GM19397 (cell line): ENCODE measurements at regions not wholly inside any gene's neighbourhood (a gene's known extent, or its start where the extent isn't known, plus 50 kb on each side); places are given as distances from the start of the nearest gene placed in this dataset.
"Not testable (repeated sequence)": the region's sequence is repeated elsewhere in the genome, so short reads cannot be mapped to it uniquely, and the experiment has no call there.

Source experiments
- ATAC-seq: cut with Tn5 transposase; IDR thresholded peaks from one replicate; pipeline ENCODE4 v1.9.1; 2021; ENCODE audit warnings: mild to moderate bottlenecking, moderate library complexity; ENCODE audit not compliant: unreplicated experiment

DNA sequence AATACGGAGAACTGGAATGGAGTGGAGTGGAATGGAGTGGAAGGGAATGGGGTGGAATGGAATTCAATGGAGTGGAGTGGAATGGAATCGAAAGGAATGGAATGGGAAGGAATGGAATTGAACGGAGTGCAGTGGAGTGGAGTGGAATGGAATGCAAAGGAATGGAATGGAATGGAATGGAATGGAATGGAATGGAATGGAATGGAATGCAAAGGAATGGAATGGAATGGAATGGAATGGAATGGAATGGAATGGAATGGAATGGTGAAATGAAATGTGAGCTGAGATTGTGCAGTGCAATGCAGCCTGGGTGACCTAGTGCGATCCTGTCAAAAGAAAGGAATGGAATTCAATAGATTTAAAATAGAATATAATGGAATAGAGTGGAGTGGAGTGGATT, 357.3 kb upstream of the WSB1 start:
- not testable (repeated sequence) for ATAC-seq

DNA sequence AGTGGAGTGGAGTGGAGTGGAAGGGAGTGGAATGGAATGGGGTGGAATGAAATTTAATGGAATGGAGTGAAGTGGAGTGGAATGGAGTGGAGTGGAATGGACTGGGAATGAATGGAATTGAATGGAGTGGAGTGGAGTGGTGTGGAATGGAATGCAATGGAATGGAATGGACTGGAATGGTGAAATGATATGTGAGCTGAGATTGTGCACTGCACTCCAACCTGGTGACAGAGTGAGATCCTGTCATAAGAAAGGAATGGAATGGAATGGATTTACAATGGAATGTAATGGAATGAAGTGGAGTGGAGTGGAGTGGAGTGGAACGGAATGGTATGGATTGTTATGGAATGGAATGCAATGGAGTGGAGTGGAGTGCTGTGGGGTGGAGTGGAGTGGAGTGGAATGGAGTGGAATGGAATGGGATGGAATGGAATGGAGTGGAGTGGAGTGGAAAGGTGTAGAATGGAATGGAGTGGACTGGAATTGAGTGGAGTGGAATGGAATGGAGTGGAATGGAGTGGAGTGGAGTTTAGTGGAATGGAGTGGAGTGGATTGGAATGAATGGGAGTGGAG, 356.1 kb upstream of the WSB1 start:
- not testable (repeated sequence) for ATAC-seq

DNA sequence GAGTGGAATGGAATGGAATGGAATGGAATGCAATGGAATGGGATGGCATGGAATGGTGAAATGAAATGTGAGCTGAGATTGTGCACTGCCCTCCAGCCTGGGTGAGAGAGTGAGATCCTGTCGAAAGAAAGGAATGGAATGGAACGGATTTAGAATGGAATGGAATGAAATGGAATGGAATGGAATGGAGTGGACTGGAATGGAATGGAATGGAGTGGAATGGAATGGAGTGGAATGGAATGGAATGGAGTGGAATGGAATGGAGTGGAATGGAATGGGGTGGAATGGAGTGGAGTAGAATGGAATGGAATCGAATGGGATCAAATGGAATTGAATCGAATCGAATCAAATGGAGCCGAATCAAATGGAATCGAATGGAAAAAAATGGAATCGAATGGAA, 354.2 kb upstream of the WSB1 start:
- ATAC-seq, result not testable (repeated sequence)

- not testable (repeated sequence) for ATAC-seq
These were observed 353.3 kb upstream of the WSB1 start for GRCh38 chr17:26940587-26940986.

- no peak for ATAC-seq
These were observed 331.4 kb upstream of the WSB1 start for GRCh38 chr17:26962255-26963162.

DNA sequence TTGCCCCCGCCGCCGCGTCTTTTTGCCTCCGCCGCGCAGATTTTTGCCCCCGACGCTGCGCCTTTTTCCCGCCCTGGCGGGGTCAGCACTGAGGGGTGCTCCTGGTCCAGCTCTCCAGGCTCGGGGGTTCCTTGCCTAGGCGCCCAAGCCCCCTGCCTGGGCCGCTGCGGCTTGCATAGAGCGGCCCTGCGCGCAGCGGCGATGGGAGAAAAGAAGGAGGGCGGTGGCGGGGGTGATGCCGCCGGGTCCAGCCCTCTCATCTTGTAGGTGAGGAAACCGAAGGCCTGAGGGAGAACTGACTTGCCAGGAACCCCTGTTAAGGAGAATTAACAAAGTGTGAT, 330.8 kb upstream of the WSB1 start:
- ATAC-seq, result no peak

DNA sequence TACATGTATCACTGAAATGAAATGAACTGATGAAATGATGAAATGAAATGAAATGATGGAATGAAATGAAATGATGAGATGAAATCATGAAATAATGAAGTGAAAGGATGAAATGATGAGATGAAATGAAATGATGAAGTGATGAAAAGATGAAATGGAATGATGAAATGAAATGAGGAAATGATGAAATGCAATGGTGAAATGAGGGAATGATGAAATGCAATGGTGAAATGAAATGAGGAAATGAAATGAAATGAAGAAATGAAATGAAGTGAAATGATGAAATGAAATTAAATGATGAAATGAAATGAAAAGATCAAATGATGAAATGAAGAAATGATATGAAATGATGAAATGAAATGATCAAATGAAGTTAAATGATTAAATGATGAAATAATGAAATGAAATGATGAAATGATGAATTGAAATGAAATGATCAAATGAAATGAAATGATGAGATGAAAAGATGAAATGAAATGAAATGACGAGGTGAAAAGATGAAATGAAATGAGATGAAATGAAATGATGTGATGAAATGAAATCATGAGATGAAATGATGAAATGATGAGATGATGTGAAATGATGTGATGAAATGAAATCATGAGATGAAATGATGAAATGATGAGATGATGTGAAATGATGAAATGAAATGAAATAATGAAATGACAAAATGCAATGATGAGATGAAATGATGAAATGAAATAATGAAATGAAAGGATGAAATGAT, 327.9 kb upstream of the WSB1 start:
- not testable (repeated sequence) for ATAC-seq

GRCh38 chr17:26966625-26967179, 327.2 kb upstream of the WSB1 start:
- not testable (repeated sequence) for ATAC-seq

DNA sequence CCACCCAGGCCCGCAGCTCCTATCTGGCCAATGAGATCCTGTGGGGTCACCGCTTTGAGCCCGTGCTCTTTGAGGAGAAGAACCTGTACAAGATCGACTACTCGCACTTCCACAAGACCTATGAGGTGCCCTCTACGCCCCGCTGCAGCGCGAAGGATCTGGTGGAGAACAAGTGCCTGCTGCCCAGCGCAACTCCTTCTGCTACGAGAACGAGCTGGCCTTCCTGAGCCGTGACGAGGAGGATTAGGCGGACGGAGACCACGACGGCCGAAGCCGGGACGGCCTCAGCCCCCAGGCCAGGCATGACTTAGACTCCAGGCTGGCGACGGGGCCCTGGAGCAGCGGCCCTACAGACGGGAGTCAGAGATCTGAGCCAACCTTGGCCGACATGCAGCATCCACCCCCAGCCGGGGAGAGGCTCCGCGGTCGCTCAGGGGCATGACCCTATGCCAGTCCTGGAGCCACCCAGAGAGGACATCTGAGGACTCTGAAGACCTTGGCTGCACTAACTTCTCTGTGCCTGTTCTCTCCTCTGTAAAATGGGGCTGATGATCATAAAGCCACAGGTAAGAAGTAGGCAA, 312.0 kb upstream of the WSB1 start:
- not testable (repeated sequence) for ATAC-seq

- not testable (repeated sequence) for ATAC-seq
These were observed 311.4 kb upstream of the WSB1 start for GRCh38 chr17:26982563-26982962.

DNA sequence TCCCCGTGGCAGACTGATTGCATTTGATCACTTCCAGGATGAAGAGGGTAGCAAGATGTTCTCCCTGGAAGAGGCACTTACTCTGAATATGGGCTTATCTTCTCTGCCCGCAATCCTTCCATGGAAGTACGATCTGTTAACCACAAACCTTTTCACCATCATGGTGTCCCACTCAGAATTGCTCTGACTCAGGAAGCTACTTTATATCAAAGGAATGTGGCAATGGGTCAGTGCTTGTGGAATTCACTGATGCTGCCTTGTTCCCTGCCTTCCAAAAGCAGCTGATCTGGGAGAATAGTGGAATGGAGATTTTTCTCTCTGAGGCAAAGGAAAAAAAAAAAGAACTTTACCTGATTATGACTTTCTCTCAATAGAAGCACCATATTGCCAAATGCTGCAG, 306.1 kb upstream of the WSB1 start:
- ATAC-seq, result not testable (repeated sequence)

DNA sequence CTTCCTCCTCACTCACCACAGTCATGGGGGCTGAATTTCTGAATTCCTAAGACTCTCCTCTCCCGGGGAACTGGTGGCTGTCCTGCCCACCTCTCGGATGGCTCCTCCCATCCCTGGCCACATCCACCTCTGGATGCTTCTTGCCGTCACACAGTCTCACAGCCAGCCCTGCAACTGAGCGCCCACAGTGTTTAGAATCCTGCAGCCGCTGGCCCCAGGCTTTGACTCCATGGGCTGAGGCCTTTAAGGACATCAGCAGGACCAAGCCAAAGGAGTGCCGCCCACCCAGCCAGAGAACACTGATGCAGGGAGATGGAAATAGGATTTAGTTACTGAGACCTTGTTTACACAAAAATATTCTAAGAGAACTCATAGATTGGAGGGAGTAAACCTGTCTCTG, 299.3 kb upstream of the WSB1 start:
- not testable (repeated sequence) for ATAC-seq

DNA sequence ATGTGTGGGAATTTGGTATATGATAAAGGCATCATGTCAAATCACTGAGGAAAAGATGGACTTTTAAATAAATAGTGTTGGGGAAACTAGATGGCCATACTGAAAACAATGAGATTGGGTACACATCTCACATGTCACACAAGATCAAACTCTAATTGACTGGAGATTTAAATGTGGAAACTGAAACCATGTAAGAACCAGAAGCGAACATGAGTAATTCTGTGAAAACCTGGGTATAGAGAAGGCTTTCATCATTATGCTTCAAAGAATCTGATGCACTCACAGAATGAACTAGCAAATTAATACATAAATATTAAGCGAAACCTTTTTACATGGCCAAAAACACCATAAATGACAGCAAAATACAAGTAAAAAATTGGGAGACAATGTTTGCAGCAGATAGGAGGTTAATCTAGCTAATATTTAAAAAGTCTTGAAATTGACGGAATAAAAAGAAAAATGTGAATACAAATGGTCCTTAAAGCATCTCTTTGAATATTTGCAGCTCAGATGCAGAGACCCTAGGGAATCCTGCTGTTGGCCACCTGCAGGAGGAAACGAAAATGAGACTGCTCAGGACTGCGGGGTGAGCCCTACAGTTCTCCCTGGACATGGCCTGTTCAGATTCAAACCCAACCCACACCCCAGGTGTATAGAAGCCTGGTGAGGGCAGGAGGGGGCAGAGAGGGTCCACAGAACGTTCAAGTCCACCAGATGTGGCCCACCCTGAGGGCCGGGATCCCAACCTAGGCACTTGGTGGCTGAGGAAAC, 297.6 kb upstream of the WSB1 start:
- not testable (repeated sequence) for ATAC-seq

GRCh38 chr17:27007734-27008531, 286.0 kb upstream of the WSB1 start:
- ATAC-seq, result not testable (repeated sequence)

- no peak for ATAC-seq
These were observed 284.8 kb upstream of the WSB1 start for GRCh38 chr17:27009087-27009486.

- ATAC-seq, result not testable (repeated sequence)
These were observed 283.8 kb upstream of the WSB1 start for GRCh38 chr17:27010138-27010537.

DNA sequence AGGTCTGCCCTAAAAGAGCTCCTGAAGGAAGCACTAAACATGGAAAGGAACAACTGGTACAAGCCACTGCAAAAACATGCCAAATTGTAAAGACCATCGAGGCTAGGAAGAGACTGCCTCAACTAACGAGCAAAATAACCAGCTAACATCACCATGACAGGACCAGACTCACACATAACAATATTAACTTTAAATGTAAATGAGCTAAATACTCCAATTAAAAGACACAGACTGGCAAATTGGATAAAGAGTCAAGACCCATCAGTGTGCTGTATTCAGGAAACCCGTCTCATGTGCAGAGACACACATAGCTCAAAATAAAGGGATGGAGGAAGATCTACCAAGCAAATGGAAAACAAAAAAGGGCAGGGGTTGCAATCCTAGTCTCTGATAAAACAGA, 263.4 kb upstream of the WSB1 start:
- ATAC-seq, result not testable (repeated sequence)

DNA sequence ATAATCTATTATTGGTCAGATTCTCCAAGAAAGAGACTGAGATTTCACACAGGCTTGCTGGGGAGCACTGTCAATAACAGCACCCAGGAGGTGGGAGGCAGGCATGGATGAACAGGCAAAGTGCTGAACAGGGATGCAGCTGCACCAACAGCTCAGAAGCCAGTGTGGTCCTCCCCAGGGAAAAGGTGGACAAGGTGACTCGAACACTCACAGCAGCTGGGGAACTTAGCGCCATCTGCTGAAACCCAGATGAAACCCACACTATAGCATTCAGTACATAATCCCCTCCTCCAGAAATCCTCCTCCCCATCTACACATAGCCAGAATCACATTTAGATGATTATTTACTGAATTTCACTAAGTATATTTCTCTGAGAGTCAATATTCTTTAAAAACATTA, 255.2 kb upstream of the WSB1 start:
- no peak for ATAC-seq

GRCh38 chr17:27045039-27045438, 248.9 kb upstream of the WSB1 start:
- not testable (repeated sequence) for ATAC-seq
